ENCODE measurements at regions not wholly inside any gene's neighbourhood (a gene's known extent, or its start where the extent isn't known, plus 50 kb on each side); places are given as distances from the start of the nearest gene placed in this dataset.

DNA sequence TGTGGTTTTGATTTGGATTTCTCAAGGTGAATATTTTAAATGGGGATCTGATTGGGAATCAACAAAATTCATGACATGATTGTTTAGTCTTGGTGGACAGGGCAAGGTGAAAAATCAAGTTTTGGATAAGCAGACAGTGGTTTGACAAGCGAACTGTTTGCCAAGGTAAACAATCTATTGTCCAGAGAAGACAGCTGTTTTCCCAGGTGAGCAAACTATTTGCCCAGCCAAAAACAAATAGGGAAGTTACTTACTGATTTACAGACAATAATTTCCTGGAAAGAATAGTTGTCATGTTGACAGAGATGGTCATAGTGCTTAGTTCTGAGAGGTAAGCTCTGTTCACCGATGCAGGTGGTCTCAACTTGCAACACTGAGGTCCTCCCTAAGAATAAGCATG, 94.0 kb upstream of the STEAP1B start:
- no peaks in the 10 kb centered on the region for H3K36me3 ChIP-seq
- no peak overlapping the region for H3K27ac ChIP-seq
- TF ChIP-seq, protein P1, sequence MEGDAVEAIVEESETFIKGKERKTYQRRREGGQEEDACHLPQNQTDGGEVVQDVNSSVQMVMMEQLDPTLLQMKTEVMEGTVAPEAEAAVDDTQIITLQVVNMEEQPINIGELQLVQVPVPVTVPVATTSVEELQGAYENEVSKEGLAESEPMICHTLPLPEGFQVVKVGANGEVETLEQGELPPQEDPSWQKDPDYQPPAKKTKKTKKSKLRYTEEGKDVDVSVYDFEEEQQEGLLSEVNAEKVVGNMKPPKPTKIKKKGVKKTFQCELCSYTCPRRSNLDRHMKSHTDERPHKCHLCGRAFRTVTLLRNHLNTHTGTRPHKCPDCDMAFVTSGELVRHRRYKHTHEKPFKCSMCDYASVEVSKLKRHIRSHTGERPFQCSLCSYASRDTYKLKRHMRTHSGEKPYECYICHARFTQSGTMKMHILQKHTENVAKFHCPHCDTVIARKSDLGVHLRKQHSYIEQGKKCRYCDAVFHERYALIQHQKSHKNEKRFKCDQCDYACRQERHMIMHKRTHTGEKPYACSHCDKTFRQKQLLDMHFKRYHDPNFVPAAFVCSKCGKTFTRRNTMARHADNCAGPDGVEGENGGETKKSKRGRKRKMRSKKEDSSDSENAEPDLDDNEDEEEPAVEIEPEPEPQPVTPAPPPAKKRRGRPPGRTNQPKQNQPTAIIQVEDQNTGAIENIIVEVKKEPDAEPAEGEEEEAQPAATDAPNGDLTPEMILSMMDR (IDR thresholded peaks at IDR 0.05) = no peak
- DNase-seq (ENCODE audit: low spot score) (no peak), ATAC-seq (ENCODE audit: insufficient number of reproducible peaks, low FRiP score, low read depth) (no peak)
- H3K9me3 ChIP-seq = no peaks in the 10 kb centered on the region
- H3K4me3 ChIP-seq = no peak overlapping the region
- H3K27me3 ChIP-seq (replicated peaks; ENCODE audit: insufficient read depth) = no peaks in the 10 kb centered on the region
- peaks cover 10 to 22% of the 10 kb centered on the region in 2 donors for H3K4me1 ChIP-seq (ENCODE audit: control insufficient read depth in 1 of 2, low read depth in 2 of 2)

DNA sequence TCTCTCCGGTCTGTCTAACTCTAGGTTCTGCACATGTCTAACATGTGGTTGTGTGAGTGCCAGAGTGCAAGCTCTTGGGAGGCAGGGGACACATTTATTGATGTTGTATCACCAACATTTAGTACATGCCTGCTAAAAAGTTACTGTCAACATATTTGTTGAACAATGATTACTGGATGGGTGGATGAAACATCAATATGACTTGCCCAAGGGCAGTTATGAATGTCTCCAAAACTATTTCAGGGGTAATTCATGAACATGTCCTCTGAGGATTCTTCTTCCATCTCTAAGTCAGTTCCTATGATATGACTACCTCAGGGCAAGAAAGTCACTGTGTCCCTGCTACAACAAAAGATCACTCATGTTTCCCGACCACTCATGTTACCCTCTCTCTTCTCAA, 91.3 kb upstream of the STEAP1B start:
- peaks cover 22 to 35% of the 10 kb centered on the region in 2 donors for H3K4me1 ChIP-seq (ENCODE audit: control insufficient read depth in 1 of 2, low read depth in 2 of 2)
- H3K9me3 ChIP-seq = no peaks in the 10 kb centered on the region
- H3K27me3 ChIP-seq (replicated peaks; ENCODE audit: insufficient read depth) = no peaks in the 10 kb centered on the region
- H3K27ac ChIP-seq = no peak overlapping the region
- DNase-seq (ENCODE audit: low spot score) = no peak
- no peaks in the 10 kb centered on the region for H3K36me3 ChIP-seq
- no peak for ATAC-seq (ENCODE audit: insufficient number of reproducible peaks, low FRiP score, low read depth)
- TF ChIP-seq, protein P1 (IDR thresholded peaks at IDR 0.05) = no peak
- H3K4me3 ChIP-seq = no peak overlapping the region

DNA sequence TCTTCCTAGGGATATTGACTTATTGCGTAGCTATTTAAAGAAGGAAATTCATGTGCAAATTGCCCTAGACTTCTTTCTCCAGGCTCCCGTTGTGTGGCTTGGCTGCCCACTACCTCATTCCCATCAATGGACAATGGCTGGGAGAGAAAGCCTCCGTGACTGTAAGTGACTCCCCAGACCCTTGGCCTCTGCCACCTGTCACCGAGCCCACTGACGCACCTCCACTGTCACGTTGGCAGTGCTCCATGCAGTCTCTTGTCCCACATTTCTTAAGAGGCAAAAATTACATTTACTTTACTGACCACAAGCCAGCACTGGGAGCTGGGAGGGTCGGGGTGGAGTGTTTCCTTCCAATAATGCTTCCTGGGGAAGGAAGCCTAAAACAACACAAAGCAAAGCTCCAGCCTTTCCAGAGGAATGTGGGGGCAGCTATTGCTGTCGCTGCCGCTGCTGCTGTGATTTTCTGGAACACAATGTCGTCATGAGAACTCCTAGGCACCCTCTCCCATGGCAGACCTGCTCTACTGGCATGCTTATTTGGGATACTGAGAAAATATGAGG, 89.7 kb upstream of the STEAP1B start:
- Histone ChIP-seq H3K4me1 (ENCODE audit: control insufficient read depth in 1 of 2, low read depth in 2 of 2) (peaks cover 22 to 35% of the 10 kb centered on the region in 2 donors), H3K9me3 (no peaks in the 10 kb centered on the region), H3K4me3 (peak overlapping the region; percentile 47), H3K27me3 (replicated peaks; ENCODE audit: insufficient read depth) (no peaks in the 10 kb centered on the region), H3K27ac (peak overlapping the region; percentile 69 to 80), H3K36me3 (no peaks in the 10 kb centered on the region)
- ATAC-seq (ENCODE audit: insufficient number of reproducible peaks, low FRiP score, low read depth) = peak; percentile 80
- peak; percentile 49 for DNase-seq (ENCODE audit: low spot score)
- TF ChIP-seq, protein P1 (IDR thresholded peaks at IDR 0.05) = no peak

DNA sequence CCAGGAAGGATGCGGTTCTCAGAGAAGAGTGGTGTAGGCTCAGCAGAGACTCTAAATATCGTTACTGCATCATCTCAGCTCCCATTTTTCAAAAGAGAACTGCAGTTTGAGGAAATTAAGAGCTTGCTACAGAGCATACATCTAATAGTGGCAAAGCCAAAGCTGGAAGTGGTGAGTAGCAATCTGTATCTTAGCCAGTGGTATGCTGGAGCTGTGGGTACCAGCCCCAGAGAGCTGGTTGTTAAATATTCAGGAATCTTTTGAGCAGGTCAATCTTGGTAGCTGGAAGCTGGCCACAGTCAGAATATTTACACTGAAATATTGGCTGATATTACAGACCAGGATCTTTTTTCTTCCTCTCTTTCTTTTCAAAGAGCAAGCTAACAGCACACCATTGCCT, 88.4 kb upstream of the STEAP1B start:
- H3K27ac ChIP-seq = peak overlapping the region; percentile 69 to 80
- TF ChIP-seq, protein P1 (IDR thresholded peaks at IDR 0.05) = no peak

DNA sequence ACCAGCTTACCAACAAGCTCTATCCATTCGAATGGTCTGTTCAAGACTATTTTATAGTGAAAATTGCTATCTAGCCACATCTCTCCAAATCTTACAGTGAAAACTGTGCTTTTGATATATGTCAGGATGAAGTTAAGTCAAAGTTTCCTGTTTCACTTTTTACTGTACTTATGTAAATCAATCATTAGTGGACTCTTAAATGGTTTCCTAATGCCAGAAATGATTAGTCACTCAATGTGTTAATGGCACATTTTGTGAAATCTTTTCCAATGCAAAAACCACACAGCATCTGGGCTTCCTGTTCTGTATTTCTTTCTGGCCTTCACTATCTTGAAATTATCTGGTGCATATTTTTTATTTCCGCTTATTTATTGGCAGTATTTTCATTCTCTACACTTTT, 87.3 kb upstream of the STEAP1B start:
- Histone ChIP-seq H3K4me1 (ENCODE audit: control insufficient read depth in 1 of 2, low read depth in 2 of 2) (peaks cover 35 to 52% of the 10 kb centered on the region in 2 donors), H3K27ac (no peak overlapping the region), H3K27me3 (replicated peaks; ENCODE audit: insufficient read depth) (no peaks in the 10 kb centered on the region), H3K9me3 (no peaks in the 10 kb centered on the region), H3K4me3 (no peak overlapping the region), H3K36me3 (no peaks in the 10 kb centered on the region)
- TF ChIP-seq, protein P1 (IDR thresholded peaks at IDR 0.05) = no peak
- DNase-seq (ENCODE audit: low spot score) (no peak), ATAC-seq (ENCODE audit: insufficient number of reproducible peaks, low FRiP score, low read depth) (no peak)

More for the DNA sequence above, 88.4 kb upstream of the STEAP1B start:
- H3K4me1 ChIP-seq (ENCODE audit: control insufficient read depth in 1 of 2, low read depth in 2 of 2) = peaks cover 32 to 45% of the 10 kb centered on the region in 2 donors
- no peaks in the 10 kb centered on the region for H3K9me3 ChIP-seq
- ATAC-seq (ENCODE audit: insufficient number of reproducible peaks, low FRiP score, low read depth) (no peak), DNase-seq (ENCODE audit: low spot score) (no peak)
- no peak overlapping the region for H3K4me3 ChIP-seq
- no peaks in the 10 kb centered on the region for H3K27me3 ChIP-seq (replicated peaks; ENCODE audit: insufficient read depth)
- H3K36me3 ChIP-seq = no peaks in the 10 kb centered on the region

All from thoracic aorta (tissue), 2 donors.